Retinal pigment epithelial cell (primary cell): ENCODE measurements at regions not wholly inside any gene's neighbourhood (a gene's known extent, or its start where the extent isn't known, plus 50 kb on each side); places are given as distances from the start of the nearest gene placed in this dataset.

Source experiments
- DNase-seq: peaks from one replicate; pipeline ENCODE4 v3.0.0-alpha.2; 2010; ENCODE audit warnings: low read depth
- H3K4me3 ChIP-seq: 2 replicates; pipeline ENCODE4 v1.5.1; 2011; ENCODE audit warnings: mild to moderate bottlenecking, low read length, control low read depth, moderate library complexity
- TF ChIP-seq, protein P1 (sequence below): conservative IDR thresholded peaks from 2 replicates; pipeline ENCODE4 v1.5.1; 2011; ENCODE audit warnings: low read depth, low read length, control low read depth, inconsistent platforms

DNA sequence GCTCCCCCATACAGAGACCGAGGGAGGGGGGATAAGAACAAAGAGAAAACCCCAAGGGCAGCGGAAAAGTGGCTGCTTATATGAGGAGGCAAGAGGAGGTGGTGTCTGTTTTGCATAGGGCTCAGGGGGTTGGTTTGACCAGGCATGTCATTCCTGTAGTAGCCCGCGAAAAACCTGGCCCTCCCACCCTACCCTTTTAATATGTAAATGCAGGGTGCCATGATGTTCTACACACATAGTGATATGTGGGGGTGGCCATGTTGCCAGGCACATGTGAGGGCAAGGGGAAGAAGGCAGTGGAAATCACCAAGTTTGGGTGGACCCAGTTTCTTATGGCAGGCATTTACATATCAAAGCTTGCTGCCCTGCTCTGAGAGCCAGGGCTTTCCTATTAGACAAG lies 203.5 kb upstream of the UBL3 start:
- TF ChIP-seq, protein P1, sequence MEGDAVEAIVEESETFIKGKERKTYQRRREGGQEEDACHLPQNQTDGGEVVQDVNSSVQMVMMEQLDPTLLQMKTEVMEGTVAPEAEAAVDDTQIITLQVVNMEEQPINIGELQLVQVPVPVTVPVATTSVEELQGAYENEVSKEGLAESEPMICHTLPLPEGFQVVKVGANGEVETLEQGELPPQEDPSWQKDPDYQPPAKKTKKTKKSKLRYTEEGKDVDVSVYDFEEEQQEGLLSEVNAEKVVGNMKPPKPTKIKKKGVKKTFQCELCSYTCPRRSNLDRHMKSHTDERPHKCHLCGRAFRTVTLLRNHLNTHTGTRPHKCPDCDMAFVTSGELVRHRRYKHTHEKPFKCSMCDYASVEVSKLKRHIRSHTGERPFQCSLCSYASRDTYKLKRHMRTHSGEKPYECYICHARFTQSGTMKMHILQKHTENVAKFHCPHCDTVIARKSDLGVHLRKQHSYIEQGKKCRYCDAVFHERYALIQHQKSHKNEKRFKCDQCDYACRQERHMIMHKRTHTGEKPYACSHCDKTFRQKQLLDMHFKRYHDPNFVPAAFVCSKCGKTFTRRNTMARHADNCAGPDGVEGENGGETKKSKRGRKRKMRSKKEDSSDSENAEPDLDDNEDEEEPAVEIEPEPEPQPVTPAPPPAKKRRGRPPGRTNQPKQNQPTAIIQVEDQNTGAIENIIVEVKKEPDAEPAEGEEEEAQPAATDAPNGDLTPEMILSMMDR = no peak
- H3K4me3 ChIP-seq = no peak overlapping the region
- no peak for DNase-seq

DNA sequence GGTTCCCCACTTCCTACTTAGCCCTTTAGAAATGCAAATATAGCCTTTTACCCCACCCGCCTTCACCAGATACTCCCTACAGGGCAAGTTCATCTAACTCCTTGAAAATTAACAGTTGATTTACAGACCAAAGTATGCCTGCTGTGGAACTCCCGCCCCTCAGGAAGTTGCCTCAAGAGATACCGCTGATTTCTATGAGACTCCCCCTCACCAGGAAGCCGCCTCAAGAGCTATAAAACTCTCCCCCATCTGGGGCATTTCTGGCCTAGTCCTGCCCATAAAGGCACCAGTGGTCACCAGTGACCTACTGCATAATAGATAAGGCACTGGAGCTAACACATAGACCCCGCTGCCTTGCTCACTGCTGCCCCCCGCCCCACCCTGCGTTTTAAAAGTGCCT lies 201.7 kb upstream of the UBL3 start:
- no peak for DNase-seq
- H3K4me3 ChIP-seq = no peak overlapping the region
- TF ChIP-seq, protein P1 = no peak

DNA sequence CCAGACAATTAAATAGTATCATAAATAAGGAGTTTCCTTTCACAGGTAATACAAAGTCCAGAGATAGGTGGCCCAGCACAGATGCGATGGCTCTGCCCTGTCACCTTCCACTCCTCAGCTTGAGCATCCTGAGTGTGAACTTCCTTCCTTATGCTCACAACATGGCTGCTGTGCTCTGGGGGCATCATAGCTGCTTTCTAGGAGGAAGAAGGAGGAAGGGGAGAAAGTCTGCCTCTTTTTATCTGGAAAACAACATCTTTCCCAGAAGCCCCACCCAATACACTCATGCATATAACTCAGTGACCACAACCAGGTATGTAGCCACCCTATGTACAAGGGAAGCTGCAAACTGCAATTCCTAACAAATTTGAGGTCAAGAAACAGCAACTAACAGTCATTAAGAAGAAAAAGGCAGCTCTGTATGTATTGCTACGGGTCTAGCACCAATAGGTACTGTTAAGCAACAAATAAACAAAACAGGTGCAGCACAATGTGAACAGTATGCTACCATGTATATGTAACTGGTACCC lies 201.2 kb upstream of the UBL3 start:
- TF ChIP-seq, protein P1 = no peak
- no peak overlapping the region for H3K4me3 ChIP-seq
- no peak for DNase-seq

DNA sequence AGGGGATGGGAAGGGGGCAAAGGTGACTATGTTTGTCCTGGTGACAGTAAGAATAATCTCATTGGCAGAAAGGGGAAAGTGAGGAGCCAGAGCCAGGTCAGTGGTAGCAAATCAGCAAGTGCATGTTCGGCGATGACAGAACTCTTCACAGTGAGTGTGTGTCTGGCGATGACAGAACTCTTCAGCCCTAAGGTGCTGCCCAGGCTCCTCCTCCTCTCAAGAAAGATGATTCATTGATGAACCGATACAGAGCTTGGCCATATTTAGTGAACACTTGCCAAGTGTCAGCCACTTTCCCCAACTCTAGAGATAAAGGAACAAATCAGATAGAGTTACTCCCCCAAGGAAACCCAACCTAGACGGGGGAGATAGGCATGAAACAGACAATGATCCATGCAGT lies 199.3 kb upstream of the UBL3 start:
- TF ChIP-seq, protein P1 = no peak
- no peak for DNase-seq
- H3K4me3 ChIP-seq = no peak overlapping the region

DNA sequence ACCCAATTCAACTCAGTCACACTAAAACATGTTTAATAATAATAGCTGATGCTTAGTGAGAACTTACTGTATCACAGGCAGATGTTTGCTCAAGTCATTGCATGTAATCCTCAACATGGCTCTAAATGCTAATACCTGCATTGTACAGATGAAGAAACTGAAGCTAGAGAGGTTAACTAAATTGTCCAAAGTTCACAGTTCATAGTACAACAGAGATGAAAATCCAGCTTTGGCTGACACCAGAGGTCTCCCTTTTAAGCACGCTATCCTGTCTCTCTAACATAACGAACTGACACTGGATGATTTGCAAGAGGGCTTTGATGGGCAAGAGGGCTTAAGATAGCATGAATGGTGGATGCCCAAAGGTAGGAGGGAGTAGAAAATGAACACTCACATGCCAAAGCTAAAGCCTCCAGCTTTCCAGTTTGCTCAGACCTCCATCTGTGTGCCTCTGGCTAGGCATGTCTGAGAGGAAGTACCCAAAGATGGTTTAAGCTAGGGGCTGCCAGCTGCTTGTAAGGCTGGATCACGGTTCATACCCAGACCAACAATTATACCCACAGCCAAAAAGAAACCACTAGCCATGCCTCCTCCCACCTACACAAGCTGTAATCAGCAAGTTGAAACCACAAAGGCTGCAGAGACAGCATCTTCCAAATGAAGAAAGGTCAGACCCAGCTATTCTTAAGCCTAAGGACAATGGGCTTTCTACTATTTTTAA lies 196.9 kb upstream of the UBL3 start:
- no peak overlapping the region for H3K4me3 ChIP-seq
- TF ChIP-seq, protein P1 = no peak
- no peak for DNase-seq

DNA sequence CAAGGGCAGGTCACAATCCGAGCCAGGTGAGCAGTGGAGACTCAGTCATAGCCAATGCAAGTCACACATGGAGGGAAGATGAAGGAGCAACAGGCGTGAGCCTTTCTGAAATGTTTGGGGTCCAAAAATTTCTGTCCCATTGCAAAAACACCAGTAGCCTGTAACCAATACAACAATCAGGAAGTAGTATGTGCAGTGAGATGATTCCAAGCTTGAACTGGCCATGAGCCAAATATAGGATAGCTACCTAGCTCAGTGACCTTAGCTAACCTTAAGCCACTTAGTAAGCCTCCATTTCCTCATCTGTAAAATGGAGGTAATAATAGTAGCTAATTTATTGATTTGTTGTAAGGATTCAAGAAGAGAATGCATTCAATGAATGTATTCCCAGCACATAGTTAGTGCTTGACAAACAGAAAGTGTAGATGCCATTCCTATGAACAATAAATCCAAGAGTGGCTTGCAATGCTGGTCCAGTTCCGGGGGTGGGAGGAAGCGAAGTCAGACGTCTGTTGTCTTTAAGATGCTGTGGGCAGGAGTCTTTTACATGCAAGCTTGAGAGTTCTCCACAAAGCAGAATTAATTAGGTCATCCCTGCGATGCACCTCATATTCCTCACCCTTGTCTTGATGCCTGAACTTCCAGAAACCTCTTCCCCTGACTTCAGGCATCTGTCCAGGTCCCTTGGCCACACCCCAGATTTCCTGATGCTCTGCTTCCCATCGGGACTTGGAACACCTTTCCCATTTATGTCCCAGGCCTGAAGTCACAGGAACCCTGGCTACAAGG lies 195.7 kb upstream of the UBL3 start:
- H3K4me3 ChIP-seq = no peak overlapping the region
- TF ChIP-seq, protein P1 = no peak
- no peak for DNase-seq
